Transverse colon (tissue), 4 donors: ENCODE measurements at regions not wholly inside any gene's neighbourhood (a gene's known extent, or its start where the extent isn't known, plus 50 kb on each side); places are given as distances from the start of the nearest gene placed in this dataset.

Experiments
- DNase-seq: peaks from one replicate; pipeline ENCODE4 v3.0.0-alpha.2; 2019
- H3K27ac ChIP-seq, 4 donors: fragments of 200-600 bp; sonication (generic); 2 replicates each; pipeline ENCODE4 v1.5.1; 2016 to 2018; ENCODE audit warnings: inconsistent platforms in 4 of 4
- H3K27me3 ChIP-seq: fragments of 200-600 bp; sonication (generic); 2 replicates; pipeline ENCODE4 v1.5.1; 2017; ENCODE audit warnings: inconsistent platforms
- H3K36me3 ChIP-seq, 4 donors: fragments of 200-600 bp; sonication (generic); 2 replicates each; pipeline ENCODE4 v1.5.1; 2017 to 2019; ENCODE audit warnings: inconsistent platforms in 4 of 4
- H3K4me1 ChIP-seq, 4 donors: fragments of 200-600 bp; sonication (generic); 2 replicates each; pipeline ENCODE4 v1.5.1; 2017 to 2020; ENCODE audit warnings: inconsistent platforms in 4 of 4
- H3K4me3 ChIP-seq, 4 donors: fragments of 200-600 bp; sonication (generic); 1 replicate in 1 of 4; 2 replicates in 3 of 4; pipeline versions ENCODE4 v1.5.1 to v1.6.1; 2017 to 2019; ENCODE audit warnings: inconsistent platforms in 4 of 4
- H3K9me3 ChIP-seq, 2 donors: fragments of 200-600 bp; sonication (generic); 2 replicates each; pipeline ENCODE4 v1.5.1; 2017 to 2019; ENCODE audit warnings: inconsistent platforms in 2 of 2
- CTCF ChIP-seq, 5 experiments: fragments of 200-600 bp in 3 of 5; fragments of 450-650 bp in 2 of 5; sonication (generic) in 3 of 5; IDR thresholded peaks; 1 replicate in 2 of 5; 2 replicates in 3 of 5; pipeline ENCODE4 v1.5.1; 2016 to 2017; ENCODE audit warnings: antibody characterized with exemption in 5 of 5, inconsistent platforms in 3 of 5, mild to moderate bottlenecking in 2 of 5, moderate library complexity in 1 of 5
- EP300 ChIP-seq: sonication (generic); formaldehyde crosslinking; IDR thresholded peaks from one replicate; pipeline ENCODE4 v1.6.1; 2017; ENCODE audit warnings: antibody characterized with exemption, low read depth
- POLR2A ChIP-seq: fragments of 450-650 bp; IDR thresholded peaks from one replicate; pipeline ENCODE4 v1.6.1; 2016; ENCODE audit warnings: antibody characterized with exemption, mild to moderate bottlenecking, moderate library complexity
- POLR2AphosphoS5 ChIP-seq, 3 donors: sonication (generic); formaldehyde crosslinking; IDR thresholded peaks; one replicate each; pipeline ENCODE4 v1.6.1; 2016; ENCODE audit warnings: antibody characterized with exemption in 3 of 3
- WGBS, 2 donors: methylation state at CpG; one replicate each; pipeline ENCODE4 v1.1.5; 2018; ENCODE audit warnings: low coverage in 1 of 2; 5-methylcytosine and 5-hydroxymethylcytosine counted together
- in situ Hi-C, 4 donors: fragments of 200-750 bp; cut with MboI; loops; one replicate each; pipeline versions ENCODE4 v1.15.0 to v1.15.1; 2017; ENCODE audit warnings: low sequenced_read_pairs in 3 of 4, low pct_ligation_motif_present in 1 of 4, low pct_unique_long_range_greater_than_20kb in 1 of 4
- intact Hi-C: fragments of 100-400 bp; cut with DNase I; formaldehyde crosslinking; loops from one replicate; pipeline ENCODE4 v1.15.1; 2023; ENCODE audit warnings: low total_unique reads

- intact Hi-C loops (no loop called here), in situ Hi-C loops (no loop called here)
- H3K36me3 ChIP-seq: no peaks in the 10 kb centered on the region
- no peak overlapping the region for H3K27ac ChIP-seq
- no peak for DNase-seq
- no peak overlapping the region for H3K4me3 ChIP-seq
- H3K27me3 ChIP-seq: no peaks in the 10 kb centered on the region
- WGBS, 2 donors: 12% methylated on average over 1 of the region's 1 CpG; no CpG with 5 or more reads in 1 of the 2 donors
- no peak for TF ChIP-seq CTCF (IDR thresholded peaks at IDR 0.05)
- no peak for TF ChIP-seq POLR2A
- TF ChIP-seq POLR2AphosphoS5 (IDR thresholded peaks at IDR 0.05): no peak
- no peak for TF ChIP-seq EP300
- no peaks in the 10 kb centered on the region for H3K9me3 ChIP-seq
- H3K4me1 ChIP-seq: no peaks in the 10 kb centered on the region
These were observed 147.6 kb upstream of the EOLA2 start for GRCh38 chrX:150085881-150086280.

- no peak overlapping the region for H3K4me3 ChIP-seq
- TF ChIP-seq POLR2AphosphoS5 (IDR thresholded peaks at IDR 0.05) (no peak), EP300 (no peak), POLR2A (no peak), CTCF (IDR thresholded peaks at IDR 0.05) (no peak)
- WGBS, 2 donors: 71% methylated on average over 2 of the region's 2 CpGs; no CpG with 5 or more reads in 1 of the 2 donors
- in situ Hi-C loops (no loop called here), intact Hi-C loops (no loop called here)
- no peak overlapping the region for H3K27ac ChIP-seq
- H3K27me3 ChIP-seq: no peaks in the 10 kb centered on the region
- H3K36me3 ChIP-seq: no peaks in the 10 kb centered on the region
- no peaks in the 10 kb centered on the region for H3K9me3 ChIP-seq
- DNase-seq: no peak
- no peaks in the 10 kb centered on the region for H3K4me1 ChIP-seq
These were observed 148.1 kb upstream of the EOLA2 start for GRCh38 chrX:150086371-150086770.

DNA sequence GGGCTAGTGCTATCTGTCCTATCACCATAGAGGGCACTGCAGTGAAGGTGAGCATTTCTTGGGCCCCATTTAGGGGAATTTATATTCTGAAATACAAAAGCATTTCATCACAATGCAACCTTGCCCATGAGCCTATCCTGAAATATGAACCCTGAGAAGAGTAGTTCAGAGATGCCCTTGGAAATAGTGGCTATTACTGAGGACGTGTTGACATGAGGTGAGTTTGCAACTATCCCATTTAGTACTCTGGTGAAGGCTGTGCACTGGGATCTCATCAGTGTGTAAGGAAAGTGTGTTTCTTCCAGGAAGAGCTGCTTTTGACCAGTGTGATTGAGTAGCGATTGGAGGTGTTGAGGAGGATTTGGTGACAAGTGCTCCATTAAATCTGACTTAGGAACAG, 149.3 kb upstream of the EOLA2 start:
- Histone ChIP-seq H3K9me3 (no peaks in the 10 kb centered on the region), H3K36me3 (no peaks in the 10 kb centered on the region), H3K27me3 (no peaks in the 10 kb centered on the region), H3K27ac (no peak overlapping the region), H3K4me1 (no peaks in the 10 kb centered on the region), H3K4me3 (no peak overlapping the region)
- in situ Hi-C loops (no loop called here), intact Hi-C loops (no loop called here)
- no peak for DNase-seq
- TF ChIP-seq EP300: no peak
- no peak for TF ChIP-seq POLR2A
- TF ChIP-seq POLR2AphosphoS5 (IDR thresholded peaks at IDR 0.05): no peak
- WGBS, 2 donors: 48% methylated on average over 2 of the region's 2 CpGs; no CpG with 5 or more reads in 1 of the 2 donors

GRCh38 chrX:150088042-150088441, 149.8 kb upstream of the EOLA2 start:
- no peaks in the 10 kb centered on the region for H3K4me1 ChIP-seq
- no peak overlapping the region for H3K27ac ChIP-seq
- no peaks in the 10 kb centered on the region for H3K36me3 ChIP-seq
- DNase-seq: no peak
- intact Hi-C loops (no loop called here), in situ Hi-C loops (no loop called here)
- H3K9me3 ChIP-seq: no peaks in the 10 kb centered on the region
- WGBS, 2 donors: 72% methylated on average over 5 of the region's 5 CpGs; no CpG with 5 or more reads in 1 of the 2 donors
- no peaks in the 10 kb centered on the region for H3K27me3 ChIP-seq
- no peak overlapping the region for H3K4me3 ChIP-seq
- TF ChIP-seq CTCF (IDR thresholded peaks at IDR 0.05): no peak
- TF ChIP-seq POLR2AphosphoS5 (IDR thresholded peaks at IDR 0.05): no peak
- TF ChIP-seq EP300: no peak
- TF ChIP-seq POLR2A: no peak
